ENCODE measurements at regions not wholly inside any gene's neighbourhood (a gene's known extent, or its start where the extent isn't known, plus 50 kb on each side); places are given as distances from the start of the nearest gene placed in this dataset.

- TF ChIP-seq MYC (IDR thresholded peaks at IDR 0.05; ENCODE audit: low read depth, low read length) (no peak), MYC (CRISPR knock-in tag; IDR thresholded peaks at IDR 0.05; ENCODE audit: borderline replicate concordance, low read depth) (no peak), CTCF (IDR thresholded peaks at IDR 0.05 in 2 of 3, conservative IDR thresholded peaks at IDR 0.05 in 1 of 3; ENCODE audit: insufficient read depth in 2 of 3, low read depth in 1 of 3, low read length in 3 of 3) (no peak)
These were observed 168.1 kb upstream of the SLCO3A1 start for GRCh38 chr15:91685436-91685835.
